HG03045 (cell line): ENCODE measurements at regions not wholly inside any gene's neighbourhood (a gene's known extent, or its start where the extent isn't known, plus 50 kb on each side); places are given as distances from the start of the nearest gene placed in this dataset.
"Not testable (repeated sequence)": the region's sequence is repeated elsewhere in the genome, so short reads cannot be mapped to it uniquely, and the experiment has no call there.

Source experiments
- ATAC-seq: cut with Tn5 transposase; IDR thresholded peaks from one replicate; pipeline ENCODE4 v1.9.1; 2021; ENCODE audit warnings: mild to moderate bottlenecking, moderate library complexity; ENCODE audit not compliant: unreplicated experiment

- no peak for ATAC-seq
Observed at GRCh38 chr17:71849783-71850768, 270.7 kb upstream of the SOX9 start.

- ATAC-seq: no peak
Observed at GRCh38 chr17:71850812-71851211, 270.0 kb upstream of the SOX9 start.

- no peak for ATAC-seq
Observed at GRCh38 chr17:71855010-71855409, 265.8 kb upstream of the SOX9 start.

GRCh38 chr17:71864755-71865154 is 256.1 kb upstream of the SOX9 start:
- ATAC-seq: no peak

GRCh38 chr17:71866095-71866494 is 254.7 kb upstream of the SOX9 start:
- no peak for ATAC-seq

GRCh38 chr17:71869293-71869692 is 251.5 kb upstream of the SOX9 start:
- no peak for ATAC-seq

GRCh38 chr17:71869841-71870545 is 250.8 kb upstream of the SOX9 start:
- ATAC-seq: no peak

- ATAC-seq: no peak
Observed at GRCh38 chr17:71870546-71870862, 250.3 kb upstream of the SOX9 start.

- ATAC-seq: no peak
Observed at GRCh38 chr17:71872843-71873485, 247.9 kb upstream of the SOX9 start.

GRCh38 chr17:71874773-71875172 is 246.0 kb upstream of the SOX9 start:
- not testable (repeated sequence) for ATAC-seq

- no peak for ATAC-seq
Observed at GRCh38 chr17:71878271-71878670, 242.5 kb upstream of the SOX9 start.

- no peak for ATAC-seq
Observed at GRCh38 chr17:71878998-71879397, 241.8 kb upstream of the SOX9 start.

- no peak for ATAC-seq
Observed at GRCh38 chr17:71881041-71881440, 239.8 kb upstream of the SOX9 start.

GRCh38 chr17:71881581-71881980 is 239.2 kb upstream of the SOX9 start:
- ATAC-seq: no peak

GRCh38 chr17:71883258-71883657 is 237.6 kb upstream of the SOX9 start:
- no peak for ATAC-seq

- ATAC-seq: no peak
Observed at GRCh38 chr17:71883845-71884244, 237.0 kb upstream of the SOX9 start.

GRCh38 chr17:71885662-71886061 is 235.2 kb upstream of the SOX9 start:
- no peak for ATAC-seq

- no peak for ATAC-seq
Observed at GRCh38 chr17:71899317-71899716, 221.5 kb upstream of the SOX9 start.

GRCh38 chr17:71900621-71901229 is 220.1 kb upstream of the SOX9 start:
- no peak for ATAC-seq

- ATAC-seq: no peak
Observed at GRCh38 chr17:71902894-71903506, 217.8 kb upstream of the SOX9 start.
